Thyroid gland (tissue), 4 donors: ENCODE measurements at regions not wholly inside any gene's neighbourhood (a gene's known extent, or its start where the extent isn't known, plus 50 kb on each side); places are given as distances from the start of the nearest gene placed in this dataset.

Source experiments
- CTCF ChIP-seq, 6 experiments: fragments of 200-600 bp in 3 of 6; fragments of 450-650 bp in 3 of 6; sonication (generic) in 3 of 6; IDR thresholded peaks; one replicate each; pipeline ENCODE4 v1.5.1; 2016 to 2019; ENCODE audit warnings: antibody characterized with exemption in 6 of 6, mild to moderate bottlenecking in 2 of 6, inconsistent platforms in 1 of 6, moderate library complexity in 1 of 6
- POLR2A ChIP-seq, 2 donors: fragments of 450-650 bp; IDR thresholded peaks; one replicate each; pipeline ENCODE4 v1.6.1; 2017; ENCODE audit warnings: antibody characterized with exemption in 2 of 2, mild to moderate bottlenecking in 2 of 2, moderate library complexity in 1 of 2

- TF ChIP-seq CTCF (IDR thresholded peaks at IDR 0.05) (no peak), POLR2A (IDR thresholded peaks at IDR 0.05) (no peak)
Observed at GRCh38 chr3:31117854-31118253, 223.4 kb upstream of the GADL1 start.
